ENCODE measurements at regions not wholly inside any gene's neighbourhood (a gene's known extent, or its start where the extent isn't known, plus 50 kb on each side); places are given as distances from the start of the nearest gene placed in this dataset.

GRCh38 chr21:16407403-16408240 lies 677.8 kb downstream of the USP25 start:
- DNase-seq (ENCODE audit: extremely low spot score, unreplicated experiment) = no peak
- peaks cover 9% of the 10 kb centered on the region for H3K9me3 Mint-ChIP-seq
- TF ChIP-seq CTCF (conservative IDR thresholded peaks at IDR 0.05) = no peak
- H3K4me1 Mint-ChIP-seq (ENCODE audit: unreplicated experiment) = no peaks in the 10 kb centered on the region
- H3K27ac Mint-ChIP-seq = no peak overlapping the region
- no peak overlapping the region for H3K4me3 Mint-ChIP-seq
- peaks cover 17% of the 10 kb centered on the region for H3K36me3 Mint-ChIP-seq
- H3K27me3 Mint-ChIP-seq = no peaks in the 10 kb centered on the region

DNA sequence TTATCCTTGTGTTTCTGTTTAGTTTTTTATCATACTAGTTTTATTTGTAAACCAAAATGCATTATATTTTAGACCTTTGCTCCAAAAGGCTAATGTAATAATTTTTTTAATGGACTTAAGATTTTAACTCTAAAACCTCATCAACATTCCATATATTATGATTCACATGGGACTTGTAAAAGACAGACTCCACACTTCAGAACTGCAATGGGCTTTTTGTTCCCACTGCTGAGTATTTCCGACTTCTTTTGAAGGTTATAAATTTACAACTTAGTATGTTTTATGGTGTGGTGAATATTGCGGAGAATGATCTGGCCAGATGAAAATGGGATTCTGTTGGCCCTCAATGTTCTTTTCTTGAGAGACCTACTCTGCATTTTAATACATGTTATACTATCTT lies 678.5 kb downstream of the USP25 start:
- no peak overlapping the region for H3K4me3 Mint-ChIP-seq
- H3K27me3 Mint-ChIP-seq = no peaks in the 10 kb centered on the region
- H3K9me3 Mint-ChIP-seq = peaks cover 9% of the 10 kb centered on the region
- no peaks in the 10 kb centered on the region for H3K4me1 Mint-ChIP-seq (ENCODE audit: unreplicated experiment)
- no peak for TF ChIP-seq CTCF (conservative IDR thresholded peaks at IDR 0.05)
- H3K36me3 Mint-ChIP-seq = peaks cover 17% of the 10 kb centered on the region
- DNase-seq (ENCODE audit: extremely low spot score, unreplicated experiment) = no peak
- H3K27ac Mint-ChIP-seq = no peak overlapping the region

DNA sequence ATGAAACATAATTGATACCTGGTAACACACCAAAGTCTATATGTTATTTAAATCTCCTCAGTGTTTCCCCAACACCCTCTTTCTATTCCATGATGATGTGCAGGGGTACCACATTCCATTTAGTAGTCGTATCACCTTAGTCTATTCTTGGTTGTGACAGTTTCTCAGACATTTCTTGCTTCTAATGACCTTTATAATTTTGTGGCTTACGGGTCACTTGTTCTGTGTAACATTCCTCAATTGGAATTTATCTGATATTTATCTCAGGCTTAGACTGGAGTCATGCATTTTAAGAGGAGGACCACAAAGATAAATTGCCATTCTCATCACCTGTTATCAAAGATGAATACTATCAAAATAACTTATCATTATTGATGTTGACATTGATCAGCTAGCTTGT lies 679.6 kb downstream of the USP25 start:
- Mint-ChIP-seq H3K36me3 (peaks cover 12% of the 10 kb centered on the region), H3K4me3 (no peak overlapping the region), H3K4me1 (ENCODE audit: unreplicated experiment) (no peaks in the 10 kb centered on the region), H3K27ac (no peak overlapping the region), H3K9me3 (peaks cover 5% of the 10 kb centered on the region), H3K27me3 (no peaks in the 10 kb centered on the region)
- DNase-seq (ENCODE audit: extremely low spot score, unreplicated experiment) = no peak
- no peak for TF ChIP-seq CTCF (conservative IDR thresholded peaks at IDR 0.05)

GRCh38 chr21:16418226-16418625 lies 688.4 kb downstream of the USP25 start:
- DNase-seq (ENCODE audit: extremely low spot score, unreplicated experiment) = no peak
- no peak for TF ChIP-seq CTCF (conservative IDR thresholded peaks at IDR 0.05)
- Mint-ChIP-seq H3K4me3 (no peak overlapping the region), H3K9me3 (no peaks in the 10 kb centered on the region), H3K27me3 (no peaks in the 10 kb centered on the region), H3K27ac (peak overlapping the region; percentile 86), H3K4me1 (ENCODE audit: unreplicated experiment) (peaks cover 22% of the 10 kb centered on the region), H3K36me3 (peaks cover 5% of the 10 kb centered on the region)

GRCh38 chr21:16418642-16419041 lies 688.9 kb downstream of the USP25 start:
- H3K36me3 Mint-ChIP-seq = peaks cover 5% of the 10 kb centered on the region
- peak overlapping the region; percentile 85 for H3K4me3 Mint-ChIP-seq
- H3K27ac Mint-ChIP-seq = peak overlapping the region; percentile 86
- DNase-seq (ENCODE audit: extremely low spot score, unreplicated experiment) = no peak
- no peaks in the 10 kb centered on the region for H3K27me3 Mint-ChIP-seq
- TF ChIP-seq CTCF (conservative IDR thresholded peaks at IDR 0.05) = no peak
- no peaks in the 10 kb centered on the region for H3K9me3 Mint-ChIP-seq
- peaks cover 22% of the 10 kb centered on the region for H3K4me1 Mint-ChIP-seq (ENCODE audit: unreplicated experiment)

Data from type B pancreatic cell (in vitro differentiated cells).